AG10803 (cell line): ENCODE measurements at regions not wholly inside any gene's neighbourhood (a gene's known extent, or its start where the extent isn't known, plus 50 kb on each side); places are given as distances from the start of the nearest gene placed in this dataset.

ENCODE experiments used
- DNase-seq: peaks from one replicate; pipeline ENCODE4 v3.0.0; 2010; ENCODE audit warnings: low read depth
- H3K4me3 ChIP-seq: 2 replicates; pipeline ENCODE4 v1.5.1; 2011; ENCODE audit warnings: mild to moderate bottlenecking, low read length, control low read depth
- CTCF ChIP-seq: conservative IDR thresholded peaks from 2 replicates; pipeline ENCODE4 v1.5.1; 2011; ENCODE audit warnings: mild to moderate bottlenecking, low read length, control low read depth, inconsistent platforms

GRCh38 chr5:38724301-38725030 lies 121.3 kb upstream of the OSMR start:
- no peak overlapping the region for H3K4me3 ChIP-seq
- TF ChIP-seq CTCF, result 0 out of 2 replicates have a peak, but pooled peaks have one; percentile 12
- peak; percentile 42 for DNase-seq

GRCh38 chr5:38725371-38725865 lies 120.4 kb upstream of the OSMR start:
- H3K4me3 ChIP-seq, result no peak overlapping the region
- no peak for DNase-seq
- no peak for TF ChIP-seq CTCF

- no peak for TF ChIP-seq CTCF
- H3K4me3 ChIP-seq, result no peak overlapping the region
- DNase-seq, result no peak
Measured at GRCh38 chr5:38726279-38726678, 119.5 kb upstream of the OSMR start.

- DNase-seq, result no peak
- no peak overlapping the region for H3K4me3 ChIP-seq
- no peak for TF ChIP-seq CTCF
Measured at GRCh38 chr5:38728029-38728428, 117.8 kb upstream of the OSMR start.

- DNase-seq, result no peak
- no peak for TF ChIP-seq CTCF
- H3K4me3 ChIP-seq, result no peak overlapping the region
Measured at GRCh38 chr5:38731461-38731860, 114.4 kb upstream of the OSMR start.

GRCh38 chr5:38734353-38734752 lies 111.5 kb upstream of the OSMR start:
- TF ChIP-seq CTCF, result no peak

GRCh38 chr5:38736089-38736488 lies 109.7 kb upstream of the OSMR start:
- TF ChIP-seq CTCF, result no peak
- no peak for DNase-seq
- no peak overlapping the region for H3K4me3 ChIP-seq

More at GRCh38 chr5:38734353-38734752, 111.5 kb upstream of the OSMR start:
- H3K4me3 ChIP-seq, result no peak overlapping the region
- DNase-seq, result no peak
